ENCODE measurements at regions not wholly inside any gene's neighbourhood (a gene's known extent, or its start where the extent isn't known, plus 50 kb on each side); places are given as distances from the start of the nearest gene placed in this dataset.
"Not testable (repeated sequence)": the region's sequence is repeated elsewhere in the genome, so short reads cannot be mapped to it uniquely, and the experiment has no call there.

- DNase-seq, result peak; percentile 34
These were observed 53.1 kb upstream of the TMEM252 start for GRCh38 chr9:68593760-68594159.

- DNase-seq, result no peak
These were observed 55.2 kb upstream of the TMEM252 start for GRCh38 chr9:68595868-68596267.

- DNase-seq, result no peak
These were observed 56.8 kb upstream of the TMEM252 start for GRCh38 chr9:68597362-68597997.

GRCh38 chr9:68599826-68600225 is 59.1 kb upstream of the TMEM252 start:
- DNase-seq, result no peak

GRCh38 chr9:68601081-68601480 is 60.4 kb upstream of the TMEM252 start:
- no peak for DNase-seq

GRCh38 chr9:68603371-68603770 is 62.7 kb upstream of the TMEM252 start:
- no peak for DNase-seq

GRCh38 chr9:68608763-68609162 is 68.1 kb upstream of the TMEM252 start:
- DNase-seq, result no peak

GRCh38 chr9:68609901-68610415 is 69.3 kb upstream of the TMEM252 start:
- DNase-seq, result no peak

- DNase-seq, result no peak
These were observed 73.4 kb upstream of the TMEM252 start for GRCh38 chr9:68614121-68614520.

GRCh38 chr9:68617011-68617410 is 76.3 kb upstream of the TMEM252 start:
- not testable (repeated sequence) for DNase-seq

GRCh38 chr9:68619072-68619471 is 78.4 kb upstream of the TMEM252 start:
- no peak for DNase-seq

GRCh38 chr9:68619636-68620035 is 79.0 kb upstream of the TMEM252 start:
- peak; percentile 82 for DNase-seq

GRCh38 chr9:68625559-68625958 is 79.5 kb upstream of the PIP5K1B start:
- peak; percentile 63 for DNase-seq

GRCh38 chr9:68626526-68626925 is 78.5 kb upstream of the PIP5K1B start:
- no peak for DNase-seq

GRCh38 chr9:68627104-68627503 is 77.9 kb upstream of the PIP5K1B start:
- no peak for DNase-seq

- no peak for DNase-seq
These were observed 77.4 kb upstream of the PIP5K1B start for GRCh38 chr9:68627594-68627993.

- DNase-seq, result no peak
These were observed 76.0 kb upstream of the PIP5K1B start for GRCh38 chr9:68629042-68629441.

- peak; percentile 8 for DNase-seq
These were observed 73.2 kb upstream of the PIP5K1B start for GRCh38 chr9:68631811-68632210.

GRCh38 chr9:68637020-68637419 is 68.0 kb upstream of the PIP5K1B start:
- DNase-seq, result peak; percentile 73

GRCh38 chr9:68639261-68639660 is 65.8 kb upstream of the PIP5K1B start:
- not testable (repeated sequence) for DNase-seq

- no peak for DNase-seq
These were observed 64.5 kb upstream of the PIP5K1B start for GRCh38 chr9:68640421-68641089.

GRCh38 chr9:68643901-68644809 is 60.9 kb upstream of the PIP5K1B start:
- peak; percentile 38 for DNase-seq

GRCh38 chr9:68644831-68645230 is 60.2 kb upstream of the PIP5K1B start:
- no peak for DNase-seq

GRCh38 chr9:68648164-68648563 is 56.9 kb upstream of the PIP5K1B start:
- no peak for DNase-seq
